ENCODE measurements at regions not wholly inside any gene's neighbourhood (a gene's known extent, or its start where the extent isn't known, plus 50 kb on each side); places are given as distances from the start of the nearest gene placed in this dataset.

DNA sequence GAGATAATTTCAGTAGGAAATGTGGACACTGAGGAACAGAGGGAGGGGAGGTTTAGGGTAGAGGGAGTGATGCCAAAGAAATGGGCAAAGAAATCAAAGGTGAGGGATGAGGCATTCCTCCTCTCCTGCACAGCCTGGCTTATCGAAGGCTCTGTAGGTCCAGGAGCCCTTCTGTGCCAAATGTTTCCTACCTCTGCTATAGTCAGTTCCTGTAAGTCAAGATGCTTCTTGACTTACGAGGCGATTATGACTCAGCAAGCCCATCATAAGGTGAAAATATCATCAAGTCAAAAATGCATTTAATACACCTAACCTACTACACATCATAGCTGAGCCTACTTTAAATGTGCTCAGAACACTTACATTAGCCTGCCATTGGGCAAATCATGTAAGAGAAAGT is 60.0 kb upstream of the ARHGAP24 start:
- no peak overlapping the region for H3K4me2 ChIP-seq (ENCODE audit: low read length)
- no peak overlapping the region for H3K4me3 ChIP-seq (ENCODE audit: low read depth, low read length, poor library complexity, severe bottlenecking)
- H2AFZ ChIP-seq (ENCODE audit: low read length): no peak overlapping the region
- H3K36me3 ChIP-seq (ENCODE audit: insufficient read depth, low read length): peaks cover 4% of the 10 kb centered on the region; the same call in 1 of the 2 replicates
- no peak overlapping the region for H3K9ac ChIP-seq (ENCODE audit: low read length)
- no peaks in the 10 kb centered on the region for H3K79me2 ChIP-seq (ENCODE audit: insufficient read depth, low read length)
- H3K27me3 ChIP-seq (ENCODE audit: insufficient read depth, low read length): no peaks in the 10 kb centered on the region
- H3K9me2 ChIP-seq (ENCODE audit: low read depth, low read length): no peaks in the 10 kb centered on the region
- H4K20me1 ChIP-seq (ENCODE audit: insufficient read depth, low read length): no peaks in the 10 kb centered on the region
- H3K4me1 ChIP-seq (ENCODE audit: insufficient read depth, low read length, severe bottlenecking): peaks cover 28% of the 10 kb centered on the region
- 0 out of 2 replicates have a peak, but pooled peaks cover 3% of the 10 kb centered on the region for H3K9me3 ChIP-seq (ENCODE audit: low read length)
- no peaks in the 10 kb centered on the region for H3F3A ChIP-seq (ENCODE audit: insufficient read depth, low read length)
- no peak overlapping the region for H3K27ac ChIP-seq (ENCODE audit: low read depth, low read length, poor library complexity, severe bottlenecking)
- TF ChIP-seq, protein P1, sequence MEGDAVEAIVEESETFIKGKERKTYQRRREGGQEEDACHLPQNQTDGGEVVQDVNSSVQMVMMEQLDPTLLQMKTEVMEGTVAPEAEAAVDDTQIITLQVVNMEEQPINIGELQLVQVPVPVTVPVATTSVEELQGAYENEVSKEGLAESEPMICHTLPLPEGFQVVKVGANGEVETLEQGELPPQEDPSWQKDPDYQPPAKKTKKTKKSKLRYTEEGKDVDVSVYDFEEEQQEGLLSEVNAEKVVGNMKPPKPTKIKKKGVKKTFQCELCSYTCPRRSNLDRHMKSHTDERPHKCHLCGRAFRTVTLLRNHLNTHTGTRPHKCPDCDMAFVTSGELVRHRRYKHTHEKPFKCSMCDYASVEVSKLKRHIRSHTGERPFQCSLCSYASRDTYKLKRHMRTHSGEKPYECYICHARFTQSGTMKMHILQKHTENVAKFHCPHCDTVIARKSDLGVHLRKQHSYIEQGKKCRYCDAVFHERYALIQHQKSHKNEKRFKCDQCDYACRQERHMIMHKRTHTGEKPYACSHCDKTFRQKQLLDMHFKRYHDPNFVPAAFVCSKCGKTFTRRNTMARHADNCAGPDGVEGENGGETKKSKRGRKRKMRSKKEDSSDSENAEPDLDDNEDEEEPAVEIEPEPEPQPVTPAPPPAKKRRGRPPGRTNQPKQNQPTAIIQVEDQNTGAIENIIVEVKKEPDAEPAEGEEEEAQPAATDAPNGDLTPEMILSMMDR (IDR thresholded peaks at IDR 0.05; ENCODE audit: low read length): no peak
- TF ChIP-seq EZH2 (IDR thresholded peaks at IDR 0.05; ENCODE audit: borderline replicate concordance, low read length): no peak

DNA sequence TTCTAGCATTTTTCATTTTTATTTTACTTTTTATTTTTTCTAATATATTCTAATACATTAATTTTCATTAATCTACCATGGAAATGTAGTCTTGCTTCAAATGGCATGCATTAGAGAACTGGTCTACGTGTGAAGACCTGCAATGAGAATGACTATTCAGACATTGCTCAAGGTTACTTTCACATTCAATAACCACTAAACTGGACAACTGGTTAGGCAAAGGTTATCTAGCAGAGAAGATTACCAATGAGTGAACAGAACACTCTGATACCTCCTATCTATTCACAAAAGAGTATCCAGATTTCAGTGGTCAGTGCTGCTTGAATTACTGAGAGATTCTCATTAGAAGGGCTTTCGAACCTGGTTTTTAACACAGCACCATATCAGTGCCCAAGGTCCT is 58.9 kb upstream of the ARHGAP24 start:
- Histone ChIP-seq H3K27me3 (ENCODE audit: insufficient read depth, low read length) (no peaks in the 10 kb centered on the region), H2AFZ (ENCODE audit: low read length) (no peak overlapping the region), H3K4me1 (ENCODE audit: insufficient read depth, low read length, severe bottlenecking) (peaks cover 39% of the 10 kb centered on the region), H3K9me2 (ENCODE audit: low read depth, low read length) (no peaks in the 10 kb centered on the region), H3K27ac (ENCODE audit: low read depth, low read length, poor library complexity, severe bottlenecking) (no peak overlapping the region), H3K9ac (ENCODE audit: low read length) (no peak overlapping the region), H3F3A (ENCODE audit: insufficient read depth, low read length) (no peaks in the 10 kb centered on the region), H3K4me3 (ENCODE audit: low read depth, low read length, poor library complexity, severe bottlenecking) (no peak overlapping the region), H4K20me1 (ENCODE audit: insufficient read depth, low read length) (no peaks in the 10 kb centered on the region), H3K36me3 (ENCODE audit: insufficient read depth, low read length) (peaks cover 4% of the 10 kb centered on the region; the same call in 1 of the 2 replicates), H3K79me2 (ENCODE audit: insufficient read depth, low read length) (no peaks in the 10 kb centered on the region), H3K4me2 (ENCODE audit: low read length) (no peak overlapping the region), H3K9me3 (ENCODE audit: low read length) (0 out of 2 replicates have a peak, but pooled peaks cover 3% of the 10 kb centered on the region)
- TF ChIP-seq EZH2 (IDR thresholded peaks at IDR 0.05; ENCODE audit: borderline replicate concordance, low read length): no peak
- TF ChIP-seq, protein P1 (IDR thresholded peaks at IDR 0.05; ENCODE audit: low read length): no peak

DNA sequence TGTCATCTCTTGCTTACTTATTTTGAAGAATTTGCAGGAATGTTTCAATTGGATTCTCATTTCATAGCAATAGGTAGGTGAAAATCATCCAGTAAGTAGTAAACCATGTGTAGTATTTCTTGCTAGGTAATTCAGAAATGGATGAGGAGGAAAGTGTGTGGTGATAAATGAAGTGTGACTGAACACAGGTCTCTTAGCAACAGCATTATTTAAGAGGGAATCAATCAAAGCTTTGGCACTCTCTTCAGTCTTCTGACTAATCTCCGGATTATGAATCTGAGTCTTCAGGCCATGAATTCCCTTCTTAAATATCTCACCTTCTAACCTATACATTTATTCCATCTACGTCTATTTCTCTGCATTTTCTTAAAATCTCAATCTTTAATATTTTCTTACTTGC is 55.8 kb upstream of the ARHGAP24 start:
- Histone ChIP-seq H3K27ac (ENCODE audit: low read depth, low read length, poor library complexity, severe bottlenecking) (peak overlapping the region; percentile 83), H3K27me3 (ENCODE audit: insufficient read depth, low read length) (no peaks in the 10 kb centered on the region), H3F3A (ENCODE audit: insufficient read depth, low read length) (no peaks in the 10 kb centered on the region), H3K36me3 (ENCODE audit: insufficient read depth, low read length) (peaks cover 4% of the 10 kb centered on the region; the same call in 1 of the 2 replicates), H3K4me3 (ENCODE audit: low read depth, low read length, poor library complexity, severe bottlenecking) (no peak overlapping the region), H3K4me2 (ENCODE audit: low read length) (no peak overlapping the region), H3K9me2 (ENCODE audit: low read depth, low read length) (no peaks in the 10 kb centered on the region), H4K20me1 (ENCODE audit: insufficient read depth, low read length) (no peaks in the 10 kb centered on the region), H3K9me3 (ENCODE audit: low read length) (0 out of 2 replicates have a peak, but pooled peaks cover 3% of the 10 kb centered on the region), H3K9ac (ENCODE audit: low read length) (no peak overlapping the region), H3K4me1 (ENCODE audit: insufficient read depth, low read length, severe bottlenecking) (peaks cover 68% of the 10 kb centered on the region), H3K79me2 (ENCODE audit: insufficient read depth, low read length) (no peaks in the 10 kb centered on the region), H2AFZ (ENCODE audit: low read length) (no peak overlapping the region)
- TF ChIP-seq, protein P1 (IDR thresholded peaks at IDR 0.05; ENCODE audit: low read length): no peak
